ENCODE measurements at regions not wholly inside any gene's neighbourhood (a gene's known extent, or its start where the extent isn't known, plus 50 kb on each side); places are given as distances from the start of the nearest gene placed in this dataset.

GRCh38 chr3:147943265-147943945, 534.2 kb downstream of the ZIC1 start:
- Histone ChIP-seq H3K27me3 (ENCODE audit: control insufficient read depth, insufficient read depth, low read length) (no peaks in the 10 kb centered on the region), H3K4me3 (ENCODE audit: low read depth, low read length) (no peak overlapping the region), H3K36me3 (ENCODE audit: control insufficient read depth, insufficient read depth, low read length) (no peaks in the 10 kb centered on the region)
- FAIRE-seq (no peak), DNase-seq (ENCODE audit: low read depth) (peak; percentile 67)
- TF ChIP-seq CTCF (IDR thresholded peaks at IDR 0.05; ENCODE audit: insufficient read depth, low read length, severe bottlenecking) = no peak

- TF ChIP-seq CTCF (IDR thresholded peaks at IDR 0.05; ENCODE audit: insufficient read depth, low read length, severe bottlenecking) = peak; percentile 35
- H3K27me3 ChIP-seq (ENCODE audit: control insufficient read depth, insufficient read depth, low read length) = no peaks in the 10 kb centered on the region
- no peak for FAIRE-seq
- H3K4me3 ChIP-seq (ENCODE audit: low read depth, low read length) = no peak overlapping the region
- DNase-seq (ENCODE audit: low read depth) = peak; percentile 30
- H3K36me3 ChIP-seq (ENCODE audit: control insufficient read depth, insufficient read depth, low read length) = no peaks in the 10 kb centered on the region
These were observed 536.9 kb downstream of the ZIC1 start for GRCh38 chr3:147945968-147946519.

- Histone ChIP-seq H3K36me3 (ENCODE audit: control insufficient read depth, insufficient read depth, low read length) (no peaks in the 10 kb centered on the region), H3K4me3 (ENCODE audit: low read depth, low read length) (no peak overlapping the region), H3K27me3 (ENCODE audit: control insufficient read depth, insufficient read depth, low read length) (no peaks in the 10 kb centered on the region)
- DNase-seq (ENCODE audit: low read depth) = no peak
- no peak for TF ChIP-seq CTCF (IDR thresholded peaks at IDR 0.05; ENCODE audit: insufficient read depth, low read length, severe bottlenecking)
- no peak for FAIRE-seq
These were observed 547.5 kb downstream of the ZIC1 start for GRCh38 chr3:147956615-147957014.

- TF ChIP-seq CTCF (IDR thresholded peaks at IDR 0.05; ENCODE audit: insufficient read depth, low read length, severe bottlenecking) = no peak
- DNase-seq (ENCODE audit: low read depth) = no peak
- Histone ChIP-seq H3K27me3 (ENCODE audit: control insufficient read depth, insufficient read depth, low read length) (no peaks in the 10 kb centered on the region), H3K36me3 (ENCODE audit: control insufficient read depth, insufficient read depth, low read length) (no peaks in the 10 kb centered on the region), H3K4me3 (ENCODE audit: low read depth, low read length) (no peak overlapping the region)
- no peak for FAIRE-seq
These were observed 549.6 kb downstream of the ZIC1 start for GRCh38 chr3:147958754-147959153.

- no peak overlapping the region for H3K4me3 ChIP-seq (ENCODE audit: low read depth, low read length)
- no peak for DNase-seq (ENCODE audit: low read depth)
- H3K36me3 ChIP-seq (ENCODE audit: control insufficient read depth, insufficient read depth, low read length) = no peaks in the 10 kb centered on the region
- TF ChIP-seq CTCF (IDR thresholded peaks at IDR 0.05; ENCODE audit: insufficient read depth, low read length, severe bottlenecking) = no peak
- FAIRE-seq = no peak
- no peaks in the 10 kb centered on the region for H3K27me3 ChIP-seq (ENCODE audit: control insufficient read depth, insufficient read depth, low read length)
These were observed 551.6 kb downstream of the ZIC1 start for GRCh38 chr3:147960786-147961185.
